Kasumi-1 (cell line): ENCODE measurements at regions not wholly inside any gene's neighbourhood (a gene's known extent, or its start where the extent isn't known, plus 50 kb on each side); places are given as distances from the start of the nearest gene placed in this dataset.
A peak's percentile ranks its signal among the peaks of the same experiment; 100 is the strongest.
"Not testable (repeated sequence)": the region's sequence is repeated elsewhere in the genome, so short reads cannot be mapped to it uniquely, and the experiment has no call there.

Source experiments
- DNase-seq, 2 experiments: peaks; one replicate each; lab custom pipeline; 2025; lab: John Stamatoyannopoulos, UW

DNA sequence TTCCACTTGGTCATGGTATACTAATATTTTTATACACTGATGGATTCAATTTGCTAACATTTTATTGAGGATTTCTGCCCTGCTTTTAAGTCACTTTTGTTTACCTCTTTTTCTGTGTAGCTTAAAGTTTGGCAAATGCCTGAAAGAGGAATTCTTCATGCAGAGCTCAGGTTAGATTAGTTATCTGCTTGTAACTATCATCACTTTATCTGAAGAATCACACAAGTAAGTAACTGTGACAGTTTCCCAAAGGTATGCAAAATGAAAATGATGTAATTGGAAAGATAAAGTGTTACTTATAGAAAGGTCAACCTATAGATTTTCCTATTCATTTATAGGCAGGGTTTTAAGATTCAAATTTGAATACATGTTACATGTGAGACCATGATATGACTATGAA is 188.8 kb upstream of the ACTBL2 start:
- DNase-seq, result no peak

DNA sequence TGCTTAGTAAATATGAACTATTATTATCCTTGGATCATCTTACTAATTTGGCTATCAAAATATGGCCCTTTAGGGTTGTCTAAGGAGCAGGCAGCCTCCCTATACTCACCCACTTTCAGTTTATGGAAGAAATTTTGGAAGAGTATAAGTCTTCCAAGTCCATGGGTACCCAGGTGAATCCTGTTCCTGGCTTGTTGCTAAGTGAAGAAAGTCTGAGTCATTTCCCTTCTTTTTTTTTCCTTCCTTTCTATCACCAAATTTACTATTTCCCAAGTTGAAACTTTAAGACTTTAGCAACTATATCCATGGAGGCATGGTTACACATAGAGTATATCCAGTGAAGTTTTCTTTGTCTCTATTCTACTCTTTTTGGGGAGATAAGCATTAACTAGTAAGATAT is 184.0 kb upstream of the ACTBL2 start:
- no peak for DNase-seq

DNA sequence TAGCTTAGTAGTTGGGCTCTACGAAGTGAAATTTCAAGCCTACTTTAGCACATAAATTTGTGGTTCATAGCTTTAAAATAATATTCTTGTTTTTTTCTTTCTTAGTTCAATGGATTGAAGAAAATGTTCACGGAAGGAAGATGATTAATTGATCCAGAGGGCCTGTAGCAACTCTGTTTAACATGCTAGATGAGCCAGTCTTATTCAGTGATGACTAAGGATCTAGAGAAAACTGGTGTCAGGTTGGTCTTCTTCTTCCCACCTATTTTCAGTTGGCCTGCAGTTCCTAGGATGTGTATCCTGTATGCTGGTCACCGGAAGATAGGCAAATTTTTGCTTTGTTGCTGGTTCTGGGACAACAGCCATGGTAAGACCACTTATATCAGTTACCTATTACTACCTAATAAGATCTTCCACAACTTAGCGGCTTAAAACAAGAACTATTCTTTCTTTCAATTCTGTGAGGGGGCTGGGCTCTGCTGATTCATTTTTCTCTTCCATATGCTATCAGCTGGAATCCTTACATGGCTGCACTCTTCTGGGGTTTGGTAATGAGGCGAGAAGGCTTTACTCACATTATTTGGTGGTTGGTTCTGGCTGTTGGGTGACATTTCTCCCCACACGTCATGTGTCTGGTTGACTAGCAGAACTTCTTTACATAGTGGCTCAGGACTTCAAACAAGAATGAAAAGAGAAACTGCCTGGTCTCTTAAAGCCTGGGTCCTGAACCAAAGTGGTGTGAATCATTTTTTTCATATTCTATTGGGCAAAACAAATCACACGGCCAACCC is 182.7 kb upstream of the ACTBL2 start:
- DNase-seq, result no peak

DNA sequence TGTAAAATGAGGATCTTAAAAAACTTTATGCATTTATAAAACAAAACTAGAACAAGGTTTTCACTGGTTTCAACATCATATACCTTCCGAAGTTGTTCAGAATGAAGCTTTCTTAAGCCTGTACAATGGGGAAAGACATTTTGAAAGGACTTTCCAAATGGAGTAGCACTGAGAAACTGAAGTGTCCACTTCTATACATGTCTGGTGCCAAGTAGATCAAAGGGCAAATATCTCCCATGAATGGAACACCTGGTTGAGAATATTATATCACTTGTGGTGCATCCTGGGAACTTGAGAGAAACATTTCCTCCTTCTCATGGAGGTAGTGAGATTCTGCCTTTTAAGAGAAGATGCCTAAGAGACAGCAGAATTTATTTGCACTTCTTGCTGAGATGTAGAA is 182.1 kb upstream of the ACTBL2 start:
- DNase-seq, result no peak

DNA sequence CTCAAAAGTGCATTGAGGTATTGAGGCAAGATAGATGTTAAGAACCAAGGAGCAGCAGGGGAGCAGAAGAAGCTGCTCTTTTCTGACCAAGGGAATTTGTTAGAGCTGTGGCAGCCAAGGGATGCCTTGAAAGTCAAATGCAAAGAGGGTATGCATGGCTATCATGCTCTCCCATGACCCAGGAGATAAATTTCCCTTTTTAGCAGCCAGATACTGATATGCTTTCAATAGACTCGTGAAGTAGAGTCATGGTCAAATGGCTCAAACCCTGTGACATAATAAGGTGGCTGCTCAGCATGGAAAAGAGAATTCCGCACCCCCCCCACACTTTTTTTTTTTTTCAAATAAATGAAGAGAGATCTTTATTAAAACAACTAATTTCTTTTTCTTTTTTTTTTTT is 180.9 kb upstream of the ACTBL2 start:
- no peak for DNase-seq

DNA sequence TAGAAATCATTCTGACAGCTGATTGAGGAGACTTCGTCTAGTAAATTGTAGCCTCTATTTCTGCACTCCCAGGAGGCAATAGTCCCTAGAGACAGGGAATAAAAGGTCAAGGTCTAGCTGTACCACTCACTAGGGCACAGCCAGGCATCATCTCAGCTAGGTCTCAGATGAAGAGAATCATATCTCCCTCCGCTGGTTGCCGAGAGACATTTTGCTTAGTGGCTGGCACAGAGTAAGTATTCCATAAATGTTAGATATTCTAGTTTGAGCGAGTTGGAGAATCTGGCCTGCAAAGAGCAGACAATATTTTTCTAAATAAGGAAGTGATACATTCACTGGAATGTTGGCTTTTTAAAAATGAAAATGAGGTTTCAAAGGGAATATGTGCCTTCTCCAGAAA is 180.4 kb upstream of the ACTBL2 start:
- no peak for DNase-seq

DNA sequence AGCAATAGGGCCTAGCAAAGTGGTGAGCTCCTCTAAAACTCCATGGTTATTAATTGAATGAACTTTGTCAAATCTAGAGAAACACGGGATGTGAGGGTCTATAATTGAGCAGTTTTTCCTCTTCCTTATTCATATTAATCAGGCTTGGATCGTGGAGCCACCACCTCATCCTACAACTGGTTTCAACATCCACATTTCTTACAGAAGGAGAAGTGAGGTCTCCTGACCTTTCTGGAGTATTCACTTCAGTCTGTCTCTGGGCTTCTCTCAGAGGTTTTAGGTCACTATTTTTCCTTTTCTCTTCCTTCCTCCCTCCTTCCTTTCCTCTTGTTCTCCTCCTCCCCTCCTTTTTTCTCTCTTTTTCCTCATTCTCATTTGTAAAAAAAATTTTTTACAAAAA is 177.3 kb upstream of the ACTBL2 start:
- DNase-seq, result no peak

DNA sequence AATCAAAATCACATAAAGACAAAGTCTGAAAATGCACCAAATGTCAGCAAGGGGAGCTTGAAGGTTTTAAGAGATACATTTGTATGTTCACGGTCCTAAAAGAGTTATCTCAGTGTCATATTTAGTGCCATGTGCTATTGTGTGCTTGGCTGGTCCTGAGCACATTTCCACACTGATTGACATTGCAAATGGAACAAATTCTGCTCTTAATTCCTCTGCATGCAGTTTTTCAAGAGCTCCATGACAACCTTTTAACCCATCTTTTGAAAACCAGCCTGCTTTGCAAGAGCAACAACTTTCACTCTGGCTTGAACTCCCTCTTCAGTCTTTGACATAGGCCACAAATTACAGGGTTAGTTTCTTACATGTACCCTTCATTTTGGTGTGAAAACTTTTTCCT is 175.4 kb upstream of the ACTBL2 start:
- no peak for DNase-seq

DNA sequence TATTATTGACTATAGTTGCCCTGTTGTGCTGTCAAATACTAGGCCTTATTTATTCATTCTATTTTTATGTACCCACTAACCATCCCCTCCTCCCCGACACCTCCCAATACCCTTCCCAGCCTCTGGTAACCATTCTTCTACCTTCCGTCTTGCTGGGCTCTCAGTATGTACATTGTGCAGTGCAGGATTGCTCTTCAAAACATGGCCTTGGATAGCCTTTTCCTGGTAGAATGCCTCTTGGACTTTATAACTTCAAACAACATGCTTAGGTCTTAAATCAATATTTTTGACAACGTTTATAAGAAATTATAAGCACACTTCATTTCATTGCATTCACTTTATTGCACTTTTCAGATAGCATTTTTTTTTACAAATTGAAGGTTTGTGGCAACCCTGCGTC is 172.6 kb upstream of the ACTBL2 start:
- DNase-seq, result no peak

DNA sequence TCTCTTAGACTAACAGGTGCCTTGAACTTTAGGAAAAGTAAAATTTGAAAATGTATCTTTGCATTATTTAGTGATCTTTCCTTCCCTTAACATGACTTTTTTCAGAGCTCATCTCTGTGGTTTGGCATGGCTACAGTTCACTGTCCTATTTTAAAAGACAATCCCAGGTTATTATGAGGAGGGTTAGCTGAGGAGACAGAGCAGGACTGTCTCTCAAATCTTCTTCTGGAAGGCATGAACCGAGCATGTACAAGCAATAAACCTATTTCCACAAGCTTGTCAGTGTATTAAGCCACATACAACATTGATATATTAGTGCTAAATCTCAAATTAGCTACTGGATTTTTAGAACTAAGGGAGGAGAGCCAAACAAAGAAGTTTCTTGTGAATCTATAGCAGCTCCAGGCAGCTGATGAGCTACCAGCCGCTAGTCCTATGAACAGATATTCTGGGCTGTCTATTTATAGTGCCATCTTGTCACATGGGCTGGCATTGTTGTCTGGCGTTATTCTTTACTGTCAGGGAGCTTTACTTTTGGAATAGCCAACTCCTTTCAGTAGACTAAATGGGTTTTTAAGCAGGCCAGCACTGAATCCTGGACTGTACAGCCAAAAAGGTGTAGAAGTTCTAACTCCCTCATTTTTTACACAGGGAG is 171.2 kb upstream of the ACTBL2 start:
- no peak for DNase-seq

DNA sequence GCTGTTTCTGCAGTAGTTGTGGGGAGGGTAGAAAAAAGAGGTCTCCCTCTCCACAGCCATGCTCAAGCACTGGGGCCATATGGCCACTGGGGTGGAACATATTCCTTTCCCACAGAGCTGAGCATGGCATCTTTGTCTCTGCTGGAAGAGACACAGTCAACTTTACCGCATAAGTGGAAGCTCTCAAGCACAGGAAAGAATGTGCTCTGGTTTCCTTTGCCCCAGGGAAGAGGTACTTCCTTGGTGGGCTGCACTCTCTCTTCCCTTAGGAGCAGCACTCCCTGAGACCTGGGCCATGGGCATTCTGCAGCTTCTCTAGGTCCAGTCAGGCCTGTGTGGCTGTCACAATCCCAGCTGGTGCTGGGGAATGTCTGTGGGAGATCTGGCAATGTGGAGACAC is 168.5 kb upstream of the ACTBL2 start:
- no peak for DNase-seq

DNA sequence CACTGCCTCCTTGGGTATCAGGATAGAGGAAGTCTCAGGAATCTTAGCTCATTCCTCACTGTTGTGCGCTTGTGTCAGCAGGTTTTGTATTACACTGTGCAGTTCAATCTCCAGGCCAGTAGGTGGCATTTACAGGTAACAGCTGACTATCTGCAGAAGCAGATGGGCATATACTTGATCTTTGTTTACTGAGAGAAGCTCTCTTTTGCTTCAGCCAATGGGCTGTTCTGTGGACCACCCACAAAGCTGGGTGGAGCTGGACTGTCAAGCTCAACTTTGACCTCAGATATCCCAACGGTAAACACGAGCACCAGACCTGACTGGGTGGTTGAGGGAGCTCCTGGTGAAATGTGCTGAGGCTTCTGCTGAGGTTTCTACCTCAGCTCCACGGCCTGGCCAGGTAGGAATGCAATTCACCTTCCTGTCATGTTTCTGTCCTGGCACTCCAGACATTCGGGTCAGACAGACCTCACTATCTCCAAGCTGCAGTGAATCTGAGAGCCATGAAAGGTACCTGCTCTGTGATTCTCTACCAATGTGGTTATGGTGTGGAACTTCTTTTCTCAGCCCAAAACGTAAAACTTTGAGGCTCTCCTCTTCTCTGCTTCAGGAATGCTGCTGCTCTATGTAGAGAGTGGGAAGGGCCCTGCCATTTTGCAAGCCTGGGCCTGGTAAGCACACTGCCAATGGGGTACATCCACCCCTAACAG is 167.9 kb upstream of the ACTBL2 start:
- DNase-seq, result peak; percentile 36 to 49

DNA sequence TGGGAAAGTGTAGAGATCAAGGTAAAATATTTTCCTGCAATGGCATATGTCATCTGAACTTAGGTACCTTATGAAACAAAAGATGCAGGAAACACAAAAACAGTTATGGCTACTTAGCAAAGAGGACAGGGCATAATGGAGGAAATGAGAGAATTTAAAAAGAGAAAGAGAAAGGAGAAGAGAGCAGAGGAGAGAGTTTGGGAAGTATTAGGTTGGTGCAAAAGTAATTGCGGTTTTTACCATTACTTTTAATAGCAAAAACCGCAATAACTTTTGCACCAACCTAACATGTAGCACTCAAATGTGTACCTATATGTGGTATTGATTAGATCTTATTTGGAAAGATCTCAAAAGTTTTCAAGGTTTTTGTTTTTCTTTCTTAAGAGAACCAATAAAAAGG is 160.1 kb upstream of the ACTBL2 start:
- no peak for DNase-seq

DNA sequence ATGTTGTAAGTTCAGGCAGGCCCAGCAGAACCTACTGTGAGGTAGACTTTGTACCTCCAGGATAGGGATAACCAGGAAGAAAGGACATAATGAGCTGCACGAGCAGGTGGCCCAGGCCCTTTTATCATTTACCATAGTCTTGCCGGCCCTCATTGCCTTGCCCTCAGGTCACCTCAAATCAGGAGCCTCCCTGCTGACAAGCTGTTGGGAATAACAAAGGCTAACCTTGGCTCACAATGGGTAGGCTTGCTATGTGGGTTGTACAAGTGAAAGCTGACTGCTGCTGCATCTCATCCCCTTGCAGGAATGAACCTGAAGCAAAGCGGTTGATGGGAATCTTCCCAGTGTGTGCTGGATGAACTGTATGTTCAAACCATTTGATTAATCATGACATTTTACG is 159.5 kb upstream of the ACTBL2 start:
- no peak for DNase-seq

DNA sequence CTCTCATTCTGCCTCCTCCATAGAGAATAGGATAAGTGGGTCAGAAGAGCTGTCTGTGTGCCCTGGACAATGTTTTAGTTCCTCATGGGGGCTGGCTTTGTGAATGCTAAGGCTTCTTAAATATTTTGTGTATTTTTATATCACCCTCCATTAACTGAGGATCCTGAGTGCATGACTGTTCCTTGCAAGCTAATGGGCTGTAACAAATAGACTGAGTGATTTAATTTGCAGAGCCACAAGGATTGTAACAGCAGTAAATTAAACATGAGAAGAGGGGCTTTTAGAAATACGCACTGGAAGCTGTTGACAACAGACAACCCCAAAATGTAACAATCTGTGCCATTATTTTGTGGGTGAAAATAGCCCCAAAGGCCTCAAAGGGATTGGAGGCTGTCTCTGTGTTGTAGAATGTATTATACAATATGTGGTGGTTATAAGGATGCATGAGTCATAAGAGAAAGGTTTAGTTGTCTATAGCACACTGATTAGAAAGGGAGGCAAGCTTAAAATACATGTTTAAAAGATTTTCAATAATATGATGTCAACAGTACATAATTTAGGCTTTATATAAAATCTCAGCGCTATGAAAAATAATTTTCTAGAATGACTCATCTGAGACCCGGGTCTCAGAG is 152.7 kb upstream of the ACTBL2 start:
- DNase-seq, result no peak

DNA sequence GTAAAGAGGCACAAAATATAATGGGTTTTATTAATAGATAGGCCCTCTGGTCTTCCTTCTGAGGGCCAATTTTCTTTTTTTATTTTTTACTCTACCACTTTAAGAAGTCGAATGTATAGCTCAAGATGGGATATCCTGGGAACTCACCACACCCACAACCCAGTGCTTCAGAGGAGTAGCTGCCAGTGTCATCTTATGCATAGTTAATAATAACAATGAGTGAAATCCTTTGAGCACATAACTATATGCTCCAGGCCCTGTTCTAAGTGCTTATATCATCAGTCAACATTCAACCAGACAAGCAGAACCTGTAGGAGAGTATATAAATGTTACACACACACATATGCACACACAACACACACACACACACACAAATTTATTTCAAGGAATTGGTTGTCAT is 150.3 kb upstream of the ACTBL2 start:
- no peak for DNase-seq

DNA sequence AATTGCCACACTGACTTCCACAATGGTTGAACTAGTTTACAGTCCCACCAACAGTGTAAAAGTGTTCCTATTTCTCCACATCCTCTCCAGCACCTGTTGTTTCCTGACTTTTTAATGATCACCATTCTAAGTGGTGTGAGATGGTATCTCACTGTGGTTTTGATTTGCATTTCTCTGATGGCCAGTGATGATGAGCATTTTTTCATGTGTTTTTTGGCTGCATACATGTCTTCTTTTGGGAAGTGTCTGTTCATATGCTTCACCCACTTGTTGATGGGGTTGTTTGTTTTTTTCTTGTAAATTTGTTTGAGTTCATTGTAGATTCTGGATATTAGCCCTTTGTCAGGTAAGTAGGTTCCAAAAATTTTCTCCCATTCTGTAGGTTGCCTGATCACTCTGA is 148.5 kb upstream of the ACTBL2 start:
- not testable (repeated sequence) for DNase-seq

DNA sequence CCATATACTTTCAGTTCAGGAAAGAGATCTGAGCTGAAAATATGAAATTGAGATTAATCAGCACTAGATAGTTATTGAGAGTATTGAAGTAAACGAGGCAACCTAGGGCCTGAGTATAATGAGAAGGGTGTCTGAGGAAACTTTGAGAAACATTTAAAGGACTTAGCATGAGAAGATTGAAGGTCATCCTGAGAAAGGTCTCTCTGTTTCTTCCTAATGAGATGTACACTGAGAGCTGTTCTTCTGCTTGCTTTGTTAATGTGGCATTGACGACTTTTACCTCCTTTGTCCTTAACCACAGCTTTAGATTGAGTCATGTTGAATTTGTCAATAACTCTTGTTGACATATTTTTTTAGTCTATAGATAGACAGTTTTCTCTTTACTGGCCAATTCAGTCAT is 145.1 kb upstream of the ACTBL2 start:
- DNase-seq, result no peak

DNA sequence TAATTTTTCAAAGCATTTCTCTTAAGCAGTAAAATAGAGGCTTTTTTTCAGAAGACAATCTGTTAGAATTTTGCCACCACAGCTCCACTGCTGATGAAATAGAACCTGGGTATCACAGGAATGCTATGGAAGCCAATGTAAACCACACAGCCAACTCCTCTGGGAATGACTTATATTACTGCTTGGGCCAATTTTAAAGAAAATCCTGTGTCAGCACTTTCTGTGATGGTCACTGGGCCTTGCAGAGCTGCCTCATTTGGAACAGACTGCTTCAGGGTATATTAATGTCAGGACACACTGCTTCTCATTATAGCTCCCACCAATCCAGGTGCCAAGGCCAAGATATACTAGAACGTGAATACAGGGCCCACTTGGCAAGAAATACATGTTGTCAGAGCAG is 144.1 kb upstream of the ACTBL2 start:
- no peak for DNase-seq

DNA sequence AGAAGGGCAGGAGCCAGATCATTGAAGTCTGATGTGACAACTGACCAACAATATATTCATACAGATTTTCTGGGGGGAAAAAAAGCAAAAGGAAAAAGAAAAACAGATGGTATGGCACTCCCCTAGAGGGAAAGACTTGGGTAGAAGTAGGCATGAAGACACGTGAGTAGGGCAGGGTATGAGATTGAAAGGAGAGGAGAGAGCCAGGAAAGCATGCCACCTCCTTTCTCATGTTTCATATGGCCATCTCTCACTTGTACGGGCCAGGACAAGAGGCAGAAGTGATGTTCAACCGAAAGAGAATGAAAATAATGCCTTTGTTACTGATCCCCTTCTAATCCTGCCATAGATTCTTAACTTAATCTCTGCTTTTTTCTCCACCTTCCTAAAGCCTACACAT is 139.0 kb upstream of the ACTBL2 start:
- no peak for DNase-seq

DNA sequence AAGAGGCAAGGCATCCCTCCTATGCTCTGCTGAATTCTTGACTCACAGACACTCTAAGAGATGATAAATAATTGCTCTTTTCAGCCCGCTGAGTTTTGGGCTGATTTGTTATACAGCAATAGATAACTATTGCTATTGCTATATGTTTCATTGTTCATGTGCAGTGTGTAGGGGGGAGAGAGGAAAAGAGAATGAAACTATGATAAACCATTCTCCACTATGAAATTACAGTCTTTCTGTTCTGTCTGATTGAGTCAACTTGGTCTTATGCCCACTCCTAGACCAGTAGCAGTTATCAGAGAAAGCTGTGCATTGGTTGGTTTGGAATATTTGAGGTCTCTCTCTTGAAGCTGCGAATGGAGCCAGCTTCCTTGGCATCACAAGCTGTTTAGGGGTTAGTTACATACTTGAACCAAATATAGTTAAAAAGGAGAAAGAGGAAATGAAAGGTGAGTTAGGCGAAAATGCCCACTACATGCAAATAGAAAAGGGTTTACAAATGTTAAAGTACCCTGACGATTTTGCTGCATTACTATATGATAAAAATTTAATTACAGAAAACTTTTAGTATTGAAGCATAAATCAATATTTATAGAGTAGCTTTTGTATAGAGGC is 136.3 kb upstream of the ACTBL2 start:
- DNase-seq, result no peak

DNA sequence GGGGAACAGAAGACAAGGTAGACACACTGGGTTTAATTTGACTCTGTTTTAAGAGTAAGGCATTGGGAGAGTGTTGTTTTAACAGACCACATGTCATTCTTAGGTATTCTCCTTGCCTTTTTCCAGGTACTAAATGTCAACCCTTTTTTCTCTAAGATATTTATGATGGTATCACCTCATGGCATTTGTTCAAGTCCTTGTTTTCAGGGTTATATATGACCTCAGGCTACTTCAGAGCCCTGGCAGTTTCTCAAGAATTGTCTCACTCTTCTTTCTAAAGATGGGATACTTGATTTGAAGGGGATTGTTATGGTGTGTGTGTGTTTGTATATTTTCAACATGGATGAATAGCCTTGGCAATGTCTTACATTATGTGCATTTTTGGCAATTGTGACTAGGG is 131.1 kb upstream of the ACTBL2 start:
- DNase-seq, result no peak
